Stimulated activated effector memory CD8-positive, alpha-beta T cell treated with anti-CD3 and anti-CD28 coated beads, Interleukin-12 subunit alpha, Interleukin-12 subunit beta, amount 100 ng/mL, for 72 hours (primary cell): ENCODE measurements at regions not wholly inside any gene's neighbourhood (a gene's known extent, or its start where the extent isn't known, plus 50 kb on each side); places are given as distances from the start of the nearest gene placed in this dataset.

ENCODE experiments used
- ATAC-seq: fragments of 150-1000 bp; cut with Tn5 transposase; 2 replicates; pipeline ENCODE4 v1.10.0; 2021
- DNase-seq, 2 donors: peaks; one replicate each; pipeline ENCODE4 v3.0.0; 2021 to 2022; ENCODE audit warnings: low spot score in 2 of 2
- H3K27ac Mint-ChIP-seq: one replicate; pipeline ENCODE4 v1.8.0; 2022; ENCODE audit warnings: mild to moderate bottlenecking, mixed read lengths
- H3K36me3 Mint-ChIP-seq: one replicate; pipeline ENCODE4 v1.8.0; 2022; ENCODE audit warnings: mild to moderate bottlenecking, mixed read lengths
- H3K4me1 Mint-ChIP-seq: one replicate; pipeline ENCODE4 v1.8.0; 2022; ENCODE audit warnings: mixed read lengths
- H3K4me3 Mint-ChIP-seq: one replicate; pipeline ENCODE4 v1.8.0; 2022; ENCODE audit warnings: mild to moderate bottlenecking, mixed read lengths
- H3K9me3 Mint-ChIP-seq: one replicate; pipeline ENCODE4 v1.8.0; 2022; ENCODE audit warnings: mixed read lengths

- Mint-ChIP-seq H3K4me1 (no peaks in the 10 kb centered on the region), H3K36me3 (no peaks in the 10 kb centered on the region), H3K9me3 (no peaks in the 10 kb centered on the region), H3K27ac (no peak overlapping the region), H3K4me3 (no peak overlapping the region)
- no peak for DNase-seq
- no peak for ATAC-seq
These were observed 641.7 kb downstream of the AJAP1 start for GRCh38 chr1:5296095-5296494.

- H3K4me3 Mint-ChIP-seq, result no peak overlapping the region
- H3K27ac Mint-ChIP-seq, result no peak overlapping the region
- DNase-seq, result no peak
- H3K4me1 Mint-ChIP-seq, result no peaks in the 10 kb centered on the region
- no peaks in the 10 kb centered on the region for H3K36me3 Mint-ChIP-seq
- no peaks in the 10 kb centered on the region for H3K9me3 Mint-ChIP-seq
- ATAC-seq, result no peak
These were observed 637.5 kb downstream of the AJAP1 start for GRCh38 chr1:5291889-5292288.

- Mint-ChIP-seq H3K4me3 (no peak overlapping the region), H3K36me3 (no peaks in the 10 kb centered on the region), H3K27ac (no peak overlapping the region), H3K9me3 (no peaks in the 10 kb centered on the region), H3K4me1 (no peaks in the 10 kb centered on the region)
- ATAC-seq (no peak), DNase-seq (no peak)
These were observed 633.1 kb downstream of the AJAP1 start for GRCh38 chr1:5287178-5288150.

GRCh38 chr1:5286244-5286643 is 631.8 kb downstream of the AJAP1 start:
- H3K36me3 Mint-ChIP-seq, result no peaks in the 10 kb centered on the region
- H3K27ac Mint-ChIP-seq, result no peak overlapping the region
- no peak for DNase-seq
- H3K9me3 Mint-ChIP-seq, result no peaks in the 10 kb centered on the region
- ATAC-seq, result peak; percentile 61
- no peaks in the 10 kb centered on the region for H3K4me1 Mint-ChIP-seq
- H3K4me3 Mint-ChIP-seq, result no peak overlapping the region

GRCh38 chr1:5274527-5274926 is 620.1 kb downstream of the AJAP1 start:
- Mint-ChIP-seq H3K27ac (no peak overlapping the region), H3K9me3 (no peaks in the 10 kb centered on the region), H3K36me3 (no peaks in the 10 kb centered on the region), H3K4me3 (no peak overlapping the region), H3K4me1 (no peaks in the 10 kb centered on the region)
- DNase-seq (no peak), ATAC-seq (no peak)

GRCh38 chr1:5273280-5274003 is 619.0 kb downstream of the AJAP1 start:
- Mint-ChIP-seq H3K9me3 (no peaks in the 10 kb centered on the region), H3K4me1 (no peaks in the 10 kb centered on the region), H3K27ac (no peak overlapping the region), H3K4me3 (no peak overlapping the region), H3K36me3 (no peaks in the 10 kb centered on the region)
- DNase-seq, result no peak
- peak; percentile 64 for ATAC-seq

GRCh38 chr1:5272325-5272724 is 617.9 kb downstream of the AJAP1 start:
- no peak for DNase-seq

GRCh38 chr1:5271264-5271663 is 616.9 kb downstream of the AJAP1 start:
- H3K4me3 Mint-ChIP-seq, result no peak overlapping the region
- no peaks in the 10 kb centered on the region for H3K36me3 Mint-ChIP-seq
- no peaks in the 10 kb centered on the region for H3K4me1 Mint-ChIP-seq
- no peaks in the 10 kb centered on the region for H3K9me3 Mint-ChIP-seq
- ATAC-seq (no peak), DNase-seq (no peak)
- no peak overlapping the region for H3K27ac Mint-ChIP-seq

More at GRCh38 chr1:5272325-5272724, 617.9 kb downstream of the AJAP1 start:
- H3K9me3 Mint-ChIP-seq, result no peaks in the 10 kb centered on the region
- no peaks in the 10 kb centered on the region for H3K4me1 Mint-ChIP-seq
- H3K4me3 Mint-ChIP-seq, result no peak overlapping the region
- no peak overlapping the region for H3K27ac Mint-ChIP-seq
- no peak for ATAC-seq
- H3K36me3 Mint-ChIP-seq, result no peaks in the 10 kb centered on the region

- Mint-ChIP-seq H3K9me3 (no peaks in the 10 kb centered on the region), H3K27ac (no peak overlapping the region), H3K4me3 (no peak overlapping the region), H3K4me1 (no peaks in the 10 kb centered on the region), H3K36me3 (no peaks in the 10 kb centered on the region)
- DNase-seq, result no peak
- ATAC-seq, result no peak
These were observed 615.5 kb downstream of the AJAP1 start for GRCh38 chr1:5269901-5270300.

- ATAC-seq (no peak), DNase-seq (no peak)
- H3K36me3 Mint-ChIP-seq, result no peaks in the 10 kb centered on the region
- no peak overlapping the region for H3K4me3 Mint-ChIP-seq
- H3K9me3 Mint-ChIP-seq, result no peaks in the 10 kb centered on the region
- H3K27ac Mint-ChIP-seq, result no peak overlapping the region
- H3K4me1 Mint-ChIP-seq, result no peaks in the 10 kb centered on the region
These were observed 613.3 kb downstream of the AJAP1 start for GRCh38 chr1:5267603-5268235.

- H3K9me3 Mint-ChIP-seq, result no peaks in the 10 kb centered on the region
- no peak overlapping the region for H3K4me3 Mint-ChIP-seq
- no peaks in the 10 kb centered on the region for H3K4me1 Mint-ChIP-seq
- ATAC-seq (no peak), DNase-seq (no peak)
- no peaks in the 10 kb centered on the region for H3K36me3 Mint-ChIP-seq
- H3K27ac Mint-ChIP-seq, result no peak overlapping the region
These were observed 611.1 kb downstream of the AJAP1 start for GRCh38 chr1:5265438-5266075.

GRCh38 chr1:5264476-5264875 is 610.1 kb downstream of the AJAP1 start:
- H3K4me3 Mint-ChIP-seq, result no peak overlapping the region
- DNase-seq (no peak), ATAC-seq (no peak)
- H3K4me1 Mint-ChIP-seq, result no peaks in the 10 kb centered on the region
- H3K9me3 Mint-ChIP-seq, result peaks cover 3% of the 10 kb centered on the region
- H3K36me3 Mint-ChIP-seq, result no peaks in the 10 kb centered on the region
- H3K27ac Mint-ChIP-seq, result no peak overlapping the region

GRCh38 chr1:5256793-5257192 is 602.4 kb downstream of the AJAP1 start:
- no peak for DNase-seq
- Mint-ChIP-seq H3K4me3 (no peak overlapping the region), H3K36me3 (no peaks in the 10 kb centered on the region), H3K27ac (no peak overlapping the region), H3K4me1 (no peaks in the 10 kb centered on the region), H3K9me3 (peaks cover 13% of the 10 kb centered on the region)
- no peak for ATAC-seq

GRCh38 chr1:5254975-5255374 is 600.6 kb downstream of the AJAP1 start:
- DNase-seq (no peak), ATAC-seq (no peak)
- Mint-ChIP-seq H3K27ac (no peak overlapping the region), H3K9me3 (peaks cover 13% of the 10 kb centered on the region), H3K36me3 (no peaks in the 10 kb centered on the region), H3K4me3 (no peak overlapping the region), H3K4me1 (no peaks in the 10 kb centered on the region)

- DNase-seq, result no peak
- ATAC-seq, result no peak
These were observed 599.8 kb downstream of the AJAP1 start for GRCh38 chr1:5254131-5254725.

More at GRCh38 chr1:5254131-5254725, 599.8 kb downstream of the AJAP1 start:
- no peaks in the 10 kb centered on the region for H3K4me1 Mint-ChIP-seq
- H3K4me3 Mint-ChIP-seq, result no peak overlapping the region
- H3K9me3 Mint-ChIP-seq, result peaks cover 8% of the 10 kb centered on the region
- no peak overlapping the region for H3K27ac Mint-ChIP-seq
- no peaks in the 10 kb centered on the region for H3K36me3 Mint-ChIP-seq
